ENCODE measurements at regions not wholly inside any gene's neighbourhood (a gene's known extent, or its start where the extent isn't known, plus 50 kb on each side); places are given as distances from the start of the nearest gene placed in this dataset.

GRCh38 chr16:59259074-59259949 is 525.2 kb upstream of the GOT2 start:
- peak; percentile 15 for DNase-seq

DNA sequence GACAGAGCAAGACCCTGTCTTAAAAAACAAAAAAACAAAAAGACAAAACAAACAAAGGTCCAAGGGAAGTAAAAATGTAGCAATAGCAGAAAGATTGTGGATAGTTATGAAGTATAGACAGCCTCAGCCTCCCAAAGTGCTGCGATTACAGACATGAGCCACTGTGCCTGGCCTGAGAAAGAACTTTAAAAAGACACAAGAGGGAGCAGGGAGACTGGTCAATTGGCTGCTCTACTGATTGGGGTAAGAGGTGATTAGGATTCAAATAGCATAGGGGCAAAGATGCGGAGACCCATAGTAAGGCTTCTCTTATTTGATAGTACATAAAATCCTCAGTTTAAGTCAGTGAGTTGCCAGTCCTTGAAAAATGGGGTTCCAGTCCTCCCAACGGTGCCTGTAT is 518.2 kb upstream of the GOT2 start:
- DNase-seq, result no peak

- DNase-seq, result no peak
These were observed 514.9 kb upstream of the GOT2 start for GRCh38 chr16:59249011-59249410.

DNA sequence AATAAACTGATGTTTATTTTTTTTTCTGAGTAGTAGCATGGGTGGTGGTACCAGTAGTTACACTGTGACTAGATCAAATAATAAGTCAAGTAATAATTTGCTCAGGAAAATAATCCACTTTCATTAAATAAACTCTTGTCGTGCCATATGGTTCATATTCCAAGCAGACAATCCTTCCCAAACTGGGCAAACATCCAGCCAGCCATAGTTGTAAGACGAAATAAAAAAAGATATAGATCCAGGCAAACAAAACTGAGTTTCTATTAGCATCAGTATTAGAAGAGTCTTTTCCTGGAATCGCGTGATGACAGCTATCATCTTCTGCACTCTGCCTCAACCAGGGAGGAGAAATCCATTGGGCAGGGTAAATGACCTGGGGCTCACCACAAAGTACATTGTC is 508.4 kb upstream of the GOT2 start:
- no peak for DNase-seq

DNA sequence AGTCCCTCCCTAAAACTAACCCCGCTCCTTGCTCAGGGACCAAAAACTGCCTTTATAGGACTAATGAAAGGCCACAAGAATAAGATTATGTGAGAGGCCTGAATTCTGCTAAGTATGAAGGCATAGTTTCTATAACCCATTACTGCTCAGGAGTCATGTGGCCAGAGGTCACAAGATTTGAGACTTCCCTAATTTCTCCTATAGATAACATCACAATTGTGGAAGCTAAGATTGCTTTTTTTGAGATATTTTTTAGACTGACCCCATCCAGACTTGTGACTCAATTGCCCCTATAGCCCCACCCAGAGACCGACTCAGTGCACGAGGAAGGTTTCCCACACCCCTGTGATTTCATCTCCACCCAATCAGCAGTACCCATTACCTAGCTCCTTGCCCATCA is 504.1 kb upstream of the GOT2 start:
- DNase-seq, result no peak

DNA sequence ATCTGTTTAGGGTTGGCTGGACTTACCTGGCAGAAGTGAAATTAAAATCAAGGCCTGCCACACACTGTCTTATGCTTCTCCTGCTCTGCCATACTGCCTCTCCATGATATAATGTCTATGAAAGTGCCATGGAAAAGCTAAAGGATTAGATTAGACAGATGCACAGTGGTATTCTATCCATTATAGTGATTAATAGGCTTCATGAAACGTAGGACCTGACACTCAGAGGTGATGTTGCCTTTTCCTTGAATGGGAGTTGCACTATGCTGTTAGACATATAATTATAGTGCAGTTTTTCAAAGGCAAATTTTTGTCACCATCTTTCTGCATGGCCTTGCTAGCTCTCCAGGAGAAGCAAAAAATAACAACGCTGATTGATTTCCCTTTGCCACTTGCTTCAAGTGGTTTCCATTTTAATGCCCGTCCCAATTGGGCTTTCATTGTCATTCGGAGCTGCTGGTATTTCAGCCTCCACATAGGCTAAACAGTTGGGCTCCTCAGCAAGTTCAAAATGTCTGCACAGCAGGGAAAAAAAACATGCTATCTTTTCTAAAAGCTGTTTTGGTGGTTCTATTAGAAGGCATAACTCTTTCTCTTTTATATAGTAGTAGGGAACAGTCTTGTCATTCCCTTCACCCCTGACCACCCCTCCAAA is 502.8 kb upstream of the GOT2 start:
- no peak for DNase-seq

GRCh38 chr16:59224401-59224800 is 490.3 kb upstream of the GOT2 start:
- no peak for DNase-seq

- DNase-seq, result no peak
These were observed 485.9 kb upstream of the GOT2 start for GRCh38 chr16:59220011-59220410.

DNA sequence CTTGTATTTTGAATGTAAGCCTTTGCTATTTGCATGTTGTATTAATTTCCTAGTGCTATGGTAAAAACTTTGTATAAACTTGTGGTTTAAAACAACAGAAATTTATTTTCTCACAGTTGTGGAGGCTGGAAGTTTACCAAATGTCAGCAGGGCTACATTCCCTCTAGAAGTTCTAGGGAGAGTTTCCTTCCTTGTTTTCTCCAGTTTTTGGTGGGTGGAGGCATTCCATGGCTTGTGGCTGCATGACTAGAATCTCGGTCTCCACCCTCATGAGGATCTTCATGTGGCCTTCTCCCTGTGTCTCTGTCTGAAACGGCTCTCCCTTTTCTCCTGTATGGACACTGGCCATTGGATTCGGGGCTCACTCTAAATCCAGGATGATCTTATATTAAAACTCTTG is 482.2 kb upstream of the GOT2 start:
- DNase-seq, result no peak

DNA sequence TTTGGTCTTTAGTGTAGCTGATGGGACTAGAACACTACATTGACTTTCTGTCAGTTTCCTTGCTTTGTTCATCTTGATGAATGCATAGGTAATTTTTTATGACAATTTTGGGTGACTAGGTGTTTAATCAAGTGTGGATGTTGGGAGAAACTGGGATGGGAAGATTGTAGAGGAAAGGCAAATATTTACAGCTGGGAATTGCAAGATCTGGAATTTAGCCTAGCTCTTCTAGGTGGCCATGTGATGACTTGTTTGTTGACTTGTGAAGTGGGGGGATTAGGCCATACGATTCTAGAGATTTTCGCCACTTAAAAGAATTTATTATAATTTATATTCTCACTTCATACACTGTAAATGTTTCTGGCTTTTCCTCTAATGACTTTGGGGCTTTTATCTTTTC is 480.3 kb upstream of the GOT2 start:
- no peak for DNase-seq

- no peak for DNase-seq
These were observed 479.8 kb upstream of the GOT2 start for GRCh38 chr16:59213952-59214351.

- no peak for DNase-seq
These were observed 478.4 kb upstream of the GOT2 start for GRCh38 chr16:59212492-59213024.

- DNase-seq, result no peak
These were observed 476.9 kb upstream of the GOT2 start for GRCh38 chr16:59210955-59211541.

DNA sequence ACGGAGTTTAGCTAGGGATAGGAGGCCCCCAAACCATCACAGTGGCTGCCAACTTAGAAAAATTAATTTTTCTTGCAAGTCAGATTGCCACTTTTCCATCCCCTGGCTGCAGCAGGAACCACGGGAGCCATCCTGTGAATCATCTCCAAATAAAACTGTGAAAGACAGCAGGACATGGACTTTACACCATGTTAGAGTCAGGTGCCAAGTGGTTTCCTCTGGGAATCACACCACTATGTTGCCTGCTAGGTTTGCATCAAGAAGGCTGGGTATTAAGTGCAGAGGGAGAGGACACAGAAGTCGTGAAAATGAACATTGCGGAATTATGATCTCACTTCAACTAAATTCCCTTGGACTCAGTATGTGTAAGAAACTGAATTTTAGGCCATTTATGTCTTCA is 471.3 kb upstream of the GOT2 start:
- DNase-seq, result no peak

DNA sequence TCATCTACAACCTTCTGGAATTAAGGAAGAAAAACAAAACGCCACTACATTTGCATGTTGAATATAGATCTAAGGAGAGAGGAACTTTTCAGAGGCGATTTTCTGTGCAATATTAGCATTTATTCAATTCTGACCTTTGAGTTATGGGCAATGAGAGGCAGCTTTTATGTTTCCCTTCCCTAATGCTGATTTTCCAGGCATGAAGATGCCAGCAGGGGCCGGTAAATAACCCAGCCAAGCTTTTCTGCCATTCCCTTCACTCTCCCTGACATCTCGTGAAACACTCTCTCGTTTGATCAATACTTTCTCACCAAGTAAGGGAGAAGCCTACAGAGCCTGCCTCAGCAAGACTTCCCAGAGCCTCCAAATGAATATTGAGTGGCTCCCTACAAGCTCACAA is 470.5 kb upstream of the GOT2 start:
- DNase-seq, result no peak

- no peak for DNase-seq
These were observed 468.2 kb upstream of the GOT2 start for GRCh38 chr16:59202233-59202862.

- no peak for DNase-seq
These were observed 467.7 kb upstream of the GOT2 start for GRCh38 chr16:59201821-59202220.

DNA sequence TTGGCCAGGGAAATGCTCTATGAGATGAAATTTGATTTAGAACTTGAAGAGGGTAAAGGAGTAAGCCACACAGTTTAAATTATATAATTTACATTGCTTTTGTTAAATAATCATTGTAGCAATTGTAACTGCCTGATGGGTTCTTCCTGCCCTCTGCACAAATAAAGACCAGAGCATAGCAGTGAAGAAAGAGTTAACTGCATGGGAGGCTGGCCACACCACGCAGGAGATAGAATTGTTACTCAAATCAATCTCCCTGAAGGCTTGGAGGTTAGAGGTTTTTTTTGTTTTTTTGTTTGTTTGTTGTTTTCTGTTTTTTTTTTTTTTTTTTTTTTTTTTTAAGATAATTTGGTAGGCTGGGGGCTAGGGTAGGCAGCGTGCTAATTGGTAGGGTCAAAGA is 467.0 kb upstream of the GOT2 start:
- no peak for DNase-seq

GRCh38 chr16:59198487-59198886 is 464.4 kb upstream of the GOT2 start:
- DNase-seq, result no peak

DNA sequence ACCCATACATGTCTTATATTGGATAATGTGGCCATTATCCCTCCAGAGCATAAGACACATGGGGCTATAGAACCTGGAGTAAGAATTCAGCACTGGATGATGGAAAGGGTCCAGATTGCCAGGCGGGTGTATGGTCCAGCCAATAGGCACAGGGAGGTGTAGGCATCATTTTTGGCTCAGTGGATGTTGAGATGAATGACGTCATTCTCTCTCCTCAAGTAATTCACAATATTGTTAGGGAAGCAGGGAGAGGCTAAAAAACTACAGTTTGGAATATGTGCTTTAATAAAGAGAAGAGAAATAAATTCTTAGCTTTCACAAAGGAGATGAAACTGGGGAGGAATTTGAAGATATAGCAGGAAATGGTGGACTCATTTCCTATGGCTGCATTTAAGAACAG is 461.1 kb upstream of the GOT2 start:
- DNase-seq, result no peak

DNA sequence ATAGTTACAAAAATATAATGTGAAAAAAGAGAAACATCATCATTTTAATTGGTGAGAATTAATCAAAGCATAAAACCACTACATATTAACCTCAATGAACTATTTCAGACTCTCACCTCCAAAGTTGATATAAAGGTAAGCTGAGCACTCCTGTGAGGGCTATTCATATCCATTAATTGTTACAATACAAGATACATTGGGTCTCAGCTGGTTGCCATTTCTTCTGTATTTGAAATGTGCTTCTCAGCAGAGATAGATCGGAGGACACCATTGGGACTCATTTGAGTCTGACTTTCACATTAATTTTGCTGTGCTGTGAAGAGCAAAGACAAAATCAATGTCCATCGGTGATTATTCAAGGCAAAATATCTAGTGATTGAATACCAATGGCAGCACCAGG is 459.5 kb upstream of the GOT2 start:
- no peak for DNase-seq

DNA sequence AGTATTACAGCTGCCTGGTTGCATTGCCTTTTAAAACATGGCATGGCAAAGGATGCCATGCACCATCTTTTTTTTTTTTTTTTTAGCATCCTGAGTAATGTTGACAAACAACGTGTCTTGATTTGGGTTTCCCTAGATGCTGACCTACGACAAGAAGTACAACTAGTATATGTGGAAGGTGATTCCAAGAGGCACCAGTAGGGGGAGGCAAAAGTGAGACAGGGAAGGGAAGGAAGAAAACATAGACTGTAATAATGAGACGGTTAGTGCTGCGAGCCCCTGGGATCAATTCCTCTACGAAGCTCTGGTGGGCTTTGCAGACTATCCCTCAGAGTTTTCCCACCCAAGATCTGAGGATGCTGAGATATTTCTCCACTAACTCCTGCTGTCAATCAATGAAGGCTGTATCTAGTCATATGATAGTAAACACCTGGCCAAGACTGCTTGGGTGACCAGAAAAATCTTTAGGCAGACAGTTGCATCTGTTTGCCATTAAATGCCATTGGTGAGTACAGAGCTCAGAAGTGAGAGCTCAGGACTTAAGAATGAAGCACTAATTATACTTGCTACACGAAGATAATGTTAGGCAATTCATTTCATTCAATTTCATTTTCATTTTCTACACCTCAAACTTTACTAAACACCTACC is 458.6 kb upstream of the GOT2 start:
- DNase-seq, result no peak

GRCh38 chr16:59190731-59191130 is 456.6 kb upstream of the GOT2 start:
- no peak for DNase-seq

Measured in CD4-positive, alpha-beta T cell treated with Interleukin-10 for 1 hour (primary cell).